ENCODE measurements at regions not wholly inside any gene's neighbourhood (a gene's known extent, or its start where the extent isn't known, plus 50 kb on each side); places are given as distances from the start of the nearest gene placed in this dataset.

DNA sequence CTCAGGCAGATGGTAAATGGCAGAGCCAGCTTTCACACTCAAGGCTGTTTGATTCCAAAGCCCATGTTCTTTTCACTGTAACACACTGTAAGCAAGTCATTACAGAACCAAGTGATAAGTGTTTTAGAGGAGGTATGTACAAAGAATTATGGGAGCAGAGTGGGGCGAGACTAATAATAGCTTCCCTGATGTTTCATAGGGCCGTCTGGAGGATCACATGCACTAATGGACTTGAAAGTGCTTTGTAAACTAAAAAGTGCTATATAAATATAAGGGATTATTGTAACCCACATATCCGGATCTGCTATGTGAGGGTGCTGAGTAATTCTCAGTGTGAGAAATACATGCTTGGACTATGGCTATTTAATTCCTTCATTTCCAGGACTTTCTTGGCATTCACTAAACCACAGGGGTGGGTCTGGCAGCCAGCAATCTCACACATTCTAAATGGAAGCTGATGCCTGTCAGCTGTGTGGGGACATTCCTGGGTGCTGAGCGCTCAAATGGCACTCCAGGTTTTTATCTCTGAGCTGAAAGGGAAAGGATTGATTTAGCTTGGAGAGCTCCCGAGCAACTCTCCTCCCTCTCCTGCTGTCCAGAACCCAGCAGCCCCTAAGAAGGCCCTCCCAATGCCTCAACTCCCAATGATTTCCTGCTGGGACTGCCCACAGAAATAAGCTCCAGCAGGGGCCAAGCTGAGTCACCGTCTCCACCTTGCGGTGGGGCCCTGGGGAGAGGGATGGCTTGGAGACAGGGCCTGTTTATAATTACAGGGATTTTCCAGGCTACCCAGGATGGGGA lies 222.8 kb downstream of the SOX11 start:
- TF ChIP-seq, protein P1, sequence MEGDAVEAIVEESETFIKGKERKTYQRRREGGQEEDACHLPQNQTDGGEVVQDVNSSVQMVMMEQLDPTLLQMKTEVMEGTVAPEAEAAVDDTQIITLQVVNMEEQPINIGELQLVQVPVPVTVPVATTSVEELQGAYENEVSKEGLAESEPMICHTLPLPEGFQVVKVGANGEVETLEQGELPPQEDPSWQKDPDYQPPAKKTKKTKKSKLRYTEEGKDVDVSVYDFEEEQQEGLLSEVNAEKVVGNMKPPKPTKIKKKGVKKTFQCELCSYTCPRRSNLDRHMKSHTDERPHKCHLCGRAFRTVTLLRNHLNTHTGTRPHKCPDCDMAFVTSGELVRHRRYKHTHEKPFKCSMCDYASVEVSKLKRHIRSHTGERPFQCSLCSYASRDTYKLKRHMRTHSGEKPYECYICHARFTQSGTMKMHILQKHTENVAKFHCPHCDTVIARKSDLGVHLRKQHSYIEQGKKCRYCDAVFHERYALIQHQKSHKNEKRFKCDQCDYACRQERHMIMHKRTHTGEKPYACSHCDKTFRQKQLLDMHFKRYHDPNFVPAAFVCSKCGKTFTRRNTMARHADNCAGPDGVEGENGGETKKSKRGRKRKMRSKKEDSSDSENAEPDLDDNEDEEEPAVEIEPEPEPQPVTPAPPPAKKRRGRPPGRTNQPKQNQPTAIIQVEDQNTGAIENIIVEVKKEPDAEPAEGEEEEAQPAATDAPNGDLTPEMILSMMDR (IDR thresholded peaks at IDR 0.05; ENCODE audit: poor library complexity), result peak; percentile 34
- TF ChIP-seq EZH2phosphoT487 (IDR thresholded peaks at IDR 0.05; ENCODE audit: low read depth, severe bottlenecking, unreplicated experiment) (no peak), EZH2 (IDR thresholded peaks at IDR 0.05; ENCODE audit: borderline replicate concordance) (no peak)

Data from hepatocyte (in vitro differentiated cells).